ENCODE measurements at regions not wholly inside any gene's neighbourhood (a gene's known extent, or its start where the extent isn't known, plus 50 kb on each side); places are given as distances from the start of the nearest gene placed in this dataset.

- CTCF ChIA-PET, result no interaction called here
- H2AFZ ChIP-seq (ENCODE audit: low read depth), result no peak overlapping the region
These were observed 344.6 kb upstream of the C11orf87 start for GRCh38 chr11:109077291-109077920.

More at GRCh38 chr11:109077291-109077920, 344.6 kb upstream of the C11orf87 start:
- DNase-seq, result no peak
- Histone ChIP-seq H3K4me1 (ENCODE audit: control insufficient read depth in 1 of 2, insufficient read depth in 2 of 2, low read depth in 1 of 2, low read length in 1 of 2) (peaks cover 0 to 16% of the 10 kb centered on the region in 2 experiments; a peak in 2 of 4 replicates), H3K79me2 (ENCODE audit: insufficient read depth) (no peaks in the 10 kb centered on the region), H3K9ac (no peak overlapping the region), H3K27ac (ENCODE audit: low read depth in 2 of 2, low read length in 1 of 2) (peak overlapping the region in 1 of 2 experiments; percentile 69; a peak in 2 of 4 replicates), H3K9me3 (no peaks in the 10 kb centered on the region), H3F3A (replicated peaks; ENCODE audit: insufficient read depth) (no peaks in the 10 kb centered on the region), H3K27me3 (ENCODE audit: insufficient read depth) (no peaks in the 10 kb centered on the region), H3K36me3 (replicated peaks in 1 of 2; ENCODE audit: control insufficient read depth in 1 of 2, insufficient read depth in 2 of 2, low read length in 1 of 2) (no peaks in the 10 kb centered on the region), H4K20me1 (ENCODE audit: insufficient read depth) (no peaks in the 10 kb centered on the region), H3K4me2 (no peak overlapping the region), H3K9me2 (no peaks in the 10 kb centered on the region), H3K4me3 (ENCODE audit: low read depth in 2 of 2, low read length in 1 of 2) (no peak overlapping the region)
- WGBS (ENCODE audit: low lambda C conversion rate), result 70% methylated on average over 3 of the region's 3 CpGs
- POLR2A ChIA-PET, result no interaction called here
- TF ChIP-seq PBX3 (IDR thresholded peaks at IDR 0.05), result peak; percentile 42
- TF ChIP-seq USF1 (IDR thresholded peaks at IDR 0.05; ENCODE audit: borderline replicate concordance, low read depth), result no peak
- TF ChIP-seq REST (IDR thresholded peaks at IDR 0.05; ENCODE audit: low read depth, low read length), result no peak
- no peak for TF ChIP-seq POLR2AphosphoS5 (IDR thresholded peaks at IDR 0.05; ENCODE audit: low read depth, low read length)
- no peak for TF ChIP-seq GATA2 (CRISPR knock-in tag; IDR thresholded peaks at IDR 0.05)
- peak; percentile 24 for TF ChIP-seq TCF12 (IDR thresholded peaks at IDR 0.05)

Data from SK-N-SH (cell line).